CD4-positive, alpha-beta T cell (primary cell): ENCODE measurements at regions not wholly inside any gene's neighbourhood (a gene's known extent, or its start where the extent isn't known, plus 50 kb on each side); places are given as distances from the start of the nearest gene placed in this dataset.

Experiments
- ATAC-seq: fragments of 200-7000 bp; cut with Tn5 transposase; one replicate; pipeline ENCODE4 v1.10.0; 2022; ENCODE audit warnings: mild to moderate bottlenecking; ENCODE audit not compliant: poor library complexity
- CTCF ChIA-PET: fragments of 350-600 bp; sonication (Branson Sonifier 250); formaldehyde crosslinking; loops from one replicate; lab custom pipeline; 2021; ENCODE audit warnings: antibody characterized with exemption, inconsistent platforms; lab: Charles Lee
- POLR2A ChIA-PET: fragments of 350-600 bp; sonication (Branson Sonifier 250); formaldehyde crosslinking; loops from one replicate; lab custom pipeline; 2021; ENCODE audit warnings: antibody characterized with exemption, inconsistent platforms; lab: Charles Lee
- DNase-seq, 14 experiments: peaks; one replicate each; pipeline ENCODE4 v3.0.0-alpha.2; 2013 to 2020; ENCODE audit warnings: mixed read lengths in 2 of 14
- H3K27ac ChIP-seq, 2 donors: one replicate each; pipeline versions ENCODE4 v1.5.1 to v1.7.0; 2013; ENCODE audit warnings: low read length in 2 of 2, low read depth in 1 of 2, mild to moderate bottlenecking in 1 of 2
- H3K27me3 ChIP-seq, 2 experiments: 1 replicate in 1 of 2; 2 replicates in 1 of 2; pipeline versions ENCODE4 v1.6.1 to v1.7.0; 2013; ENCODE audit warnings: low read length in 2 of 2, control low read depth in 1 of 2, mild to moderate bottlenecking in 1 of 2, moderate library complexity in 1 of 2; ENCODE audit not compliant: insufficient read depth in 2 of 2, control insufficient read depth in 1 of 2
- H3K36me3 ChIP-seq: one replicate; pipeline ENCODE4 v1.6.1; 2013; ENCODE audit warnings: low read length, control low read depth; ENCODE audit not compliant: insufficient read depth
- H3K4me1 ChIP-seq: one replicate; pipeline ENCODE4 v1.6.1; 2013; ENCODE audit warnings: low read length, control low read depth; ENCODE audit not compliant: insufficient read depth
- H3K4me3 ChIP-seq: one replicate; pipeline ENCODE4 v1.5.1; 2013; ENCODE audit warnings: mild to moderate bottlenecking, low read length, moderate library complexity
- H3K9me3 ChIP-seq, 2 experiments: 1 replicate in 1 of 2; 2 replicates in 1 of 2; pipeline versions ENCODE4 v1.6.1 to v1.7.0; 2013; ENCODE audit warnings: low read length in 2 of 2, mild to moderate bottlenecking in 2 of 2, control low read depth in 1 of 2, moderate library complexity in 1 of 2; ENCODE audit not compliant: control insufficient read depth in 1 of 2, insufficient read depth in 1 of 2
- H3K27ac Mint-ChIP-seq: one replicate; pipeline ENCODE4 v1.8.0; 2020; ENCODE audit warnings: mixed read lengths
- H3K27me3 Mint-ChIP-seq: one replicate; pipeline ENCODE4 v1.8.0; 2021; ENCODE audit warnings: mixed read lengths
- H3K36me3 Mint-ChIP-seq: one replicate; pipeline ENCODE4 v1.8.0; 2021; ENCODE audit warnings: low read depth, mixed read lengths
- H3K4me1 Mint-ChIP-seq: one replicate; pipeline ENCODE4 v1.8.0; 2021; ENCODE audit warnings: low read depth, mixed read lengths
- H3K4me3 Mint-ChIP-seq: one replicate; pipeline ENCODE4 v1.8.0; 2020; ENCODE audit warnings: mild to moderate bottlenecking, mixed read lengths
- H3K9me3 Mint-ChIP-seq: one replicate; pipeline ENCODE4 v1.8.0; 2020; ENCODE audit warnings: mixed read lengths
- CTCF ChIP-seq: fragments of 200-600 bp; IDR thresholded peaks from one replicate; pipeline ENCODE4 v1.8.0; 2022; ENCODE audit warnings: antibody characterized with exemption, mild to moderate bottlenecking
- intact Hi-C, 2 experiments: fragments of 100-400 bp; cut with DNase I in 1 of 2; cut with micrococcal nuclease in 1 of 2; formaldehyde crosslinking; loops; one replicate each; pipeline versions ENCODE4 v1.15.1 to v1.9.0; 2023 to 2025; cut with DNase I, micrococcal nuclease

DNA sequence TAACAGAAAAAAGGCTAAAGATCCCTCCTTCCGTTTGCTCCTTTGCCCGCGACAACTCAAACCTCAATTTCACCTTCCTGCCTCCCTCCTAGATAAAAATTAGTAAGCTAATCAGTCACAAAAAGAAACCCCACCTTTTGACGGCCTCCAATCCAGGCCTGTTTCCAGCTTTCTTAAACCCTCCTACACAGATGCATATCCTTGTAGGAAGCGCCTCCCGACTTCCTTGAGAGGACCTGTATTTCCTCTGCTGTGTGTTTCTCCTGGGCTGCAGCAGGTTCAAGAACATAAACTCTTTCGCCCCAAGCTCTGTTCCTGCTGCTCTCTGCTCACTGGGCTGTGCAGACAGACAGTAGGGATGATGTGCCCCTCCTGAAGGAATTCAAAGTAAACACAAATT is 168.8 kb downstream of the CYYR1 start:
- H3K4me3 Mint-ChIP-seq: no peak overlapping the region
- no peak for DNase-seq
- intact Hi-C loops: no loop called here
- Histone ChIP-seq H3K4me1 (no peaks in the 10 kb centered on the region), H3K4me3 (no peak overlapping the region), H3K27me3 (no peaks in the 10 kb centered on the region), H3K36me3 (no peaks in the 10 kb centered on the region), H3K9me3 (no peaks in the 10 kb centered on the region), H3K27ac (no peak overlapping the region)
- no peaks in the 10 kb centered on the region for H3K9me3 Mint-ChIP-seq
- POLR2A ChIA-PET: no interaction called here
- no peak for TF ChIP-seq CTCF
- CTCF ChIA-PET: no interaction called here
- no peaks in the 10 kb centered on the region for H3K27me3 Mint-ChIP-seq
- no peaks in the 10 kb centered on the region for H3K4me1 Mint-ChIP-seq
- no peak overlapping the region for H3K27ac Mint-ChIP-seq
- ATAC-seq: no peak
- no peaks in the 10 kb centered on the region for H3K36me3 Mint-ChIP-seq

GRCh38 chr21:26403321-26403720 is 169.8 kb downstream of the CYYR1 start:
- H3K36me3 ChIP-seq: no peaks in the 10 kb centered on the region
- H3K9me3 ChIP-seq: no peaks in the 10 kb centered on the region
- Mint-ChIP-seq H3K4me1 (no peaks in the 10 kb centered on the region), H3K4me3 (no peak overlapping the region), H3K36me3 (no peaks in the 10 kb centered on the region), H3K27me3 (no peaks in the 10 kb centered on the region), H3K27ac (no peak overlapping the region), H3K9me3 (no peaks in the 10 kb centered on the region)
- no peaks in the 10 kb centered on the region for H3K27me3 ChIP-seq
- ChIA-PET CTCF (no interaction called here), POLR2A (no interaction called here)
- DNase-seq: no peak
- no peaks in the 10 kb centered on the region for H3K4me1 ChIP-seq
- H3K27ac ChIP-seq: no peak overlapping the region
- H3K4me3 ChIP-seq: no peak overlapping the region
- ATAC-seq: no peak
- no peak for TF ChIP-seq CTCF
- intact Hi-C loops: no loop called here

DNA sequence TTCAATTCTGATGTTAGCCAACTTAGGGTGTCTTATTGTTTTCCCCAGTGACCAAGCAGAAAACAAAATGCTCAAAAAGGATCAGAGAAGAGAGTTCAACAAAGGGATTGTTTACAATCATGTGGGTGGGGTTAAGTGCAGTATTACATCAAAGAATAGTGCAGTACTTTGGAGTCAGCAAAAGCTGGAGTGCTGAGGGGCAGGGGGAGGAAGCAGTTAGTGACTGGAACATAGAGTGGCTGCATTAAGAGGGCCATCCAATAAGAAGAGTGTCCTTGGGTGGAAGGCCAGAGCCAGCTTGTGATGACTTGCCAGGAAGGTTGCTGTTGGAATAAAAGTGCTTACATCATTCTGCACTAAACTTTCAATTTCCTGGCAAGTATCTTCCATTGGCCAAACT is 175.5 kb downstream of the CYYR1 start:
- Mint-ChIP-seq H3K27me3 (no peaks in the 10 kb centered on the region), H3K9me3 (no peaks in the 10 kb centered on the region), H3K4me1 (no peaks in the 10 kb centered on the region), H3K27ac (no peak overlapping the region), H3K4me3 (no peak overlapping the region), H3K36me3 (no peaks in the 10 kb centered on the region)
- TF ChIP-seq CTCF: no peak
- intact Hi-C loops: no loop called here
- CTCF ChIA-PET: no interaction called here
- Histone ChIP-seq H3K36me3 (no peaks in the 10 kb centered on the region), H3K27ac (no peak overlapping the region), H3K9me3 (no peaks in the 10 kb centered on the region), H3K4me3 (no peak overlapping the region), H3K27me3 (no peaks in the 10 kb centered on the region), H3K4me1 (no peaks in the 10 kb centered on the region)
- POLR2A ChIA-PET: no interaction called here
- ATAC-seq (no peak), DNase-seq (no peak)
